Fibroblast of lung (primary cell): ENCODE measurements at regions not wholly inside any gene's neighbourhood (a gene's known extent, or its start where the extent isn't known, plus 50 kb on each side); places are given as distances from the start of the nearest gene placed in this dataset.

Experiments used
- CTCF ChIP-seq, 2 donors: IDR thresholded peaks in 1 of 2; conservative IDR thresholded peaks in 1 of 2; 1 replicate in 1 of 2; 2 replicates in 1 of 2; pipeline ENCODE4 v1.5.1; 2011 to 2012; ENCODE audit warnings: low read length in 2 of 2, control low read depth in 1 of 2, inconsistent platforms in 1 of 2, low read depth in 1 of 2, mild to moderate bottlenecking in 1 of 2
- EZH2 ChIP-seq: IDR thresholded peaks from 2 replicates; pipeline ENCODE4 v1.5.1; 2012; ENCODE audit warnings: low read length, control low read depth, mild to moderate bottlenecking; ENCODE audit errors: missing control alignments

- no peak for TF ChIP-seq CTCF (conservative IDR thresholded peaks at IDR 0.05 in 1 of 2, IDR thresholded peaks at IDR 0.05 in 1 of 2; ENCODE audit: low read depth in 1 of 2, low read length in 2 of 2)
- TF ChIP-seq EZH2, result no peak
Observed at GRCh38 chr12:66059666-66060065, 70.9 kb downstream of the LLPH start.
